Prostate gland (tissue), 2 donors: ENCODE measurements at regions not wholly inside any gene's neighbourhood (a gene's known extent, or its start where the extent isn't known, plus 50 kb on each side); places are given as distances from the start of the nearest gene placed in this dataset.

Experiments used
- POLR2A ChIP-seq: fragments of 450-650 bp; IDR thresholded peaks from one replicate; pipeline ENCODE4 v1.6.1; 2016; ENCODE audit warnings: antibody characterized with exemption, mild to moderate bottlenecking
- POLR2AphosphoS5 ChIP-seq: sonication (generic); formaldehyde crosslinking; IDR thresholded peaks from one replicate; pipeline ENCODE4 v1.6.1; 2017; ENCODE audit warnings: antibody characterized with exemption
- TF ChIP-seq, protein P1 (sequence below), 4 experiments: fragments of 200-600 bp in 2 of 4; fragments of 450-650 bp in 2 of 4; sonication (generic) in 2 of 4; IDR thresholded peaks; 1 replicate in 3 of 4; 2 replicates in 1 of 4; pipeline ENCODE4 v1.5.1; 2016 to 2019; ENCODE audit warnings: antibody characterized with exemption in 4 of 4, mild to moderate bottlenecking in 2 of 4, moderate library complexity in 2 of 4

DNA sequence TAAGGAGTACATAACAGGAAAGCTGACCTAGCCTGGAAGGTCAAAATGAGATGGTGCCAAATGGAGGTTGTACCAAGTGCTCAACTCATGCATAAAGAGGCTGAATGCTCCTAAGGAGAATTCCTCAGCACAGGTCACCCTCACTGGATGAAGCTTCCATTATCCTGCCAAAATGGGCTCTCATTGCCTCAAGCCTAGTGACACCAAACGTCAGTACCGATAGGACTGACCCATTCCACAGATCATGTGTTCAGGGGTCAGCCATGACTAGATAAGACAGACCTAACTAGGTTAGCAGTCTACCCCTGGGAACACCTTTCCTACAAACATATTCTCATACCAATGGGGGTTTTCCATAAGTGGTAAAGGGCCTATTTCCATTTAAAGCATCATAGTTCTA lies 160.7 kb downstream of the MEX3B start:
- TF ChIP-seq POLR2A (no peak), POLR2AphosphoS5 (no peak)
- TF ChIP-seq, protein P1, sequence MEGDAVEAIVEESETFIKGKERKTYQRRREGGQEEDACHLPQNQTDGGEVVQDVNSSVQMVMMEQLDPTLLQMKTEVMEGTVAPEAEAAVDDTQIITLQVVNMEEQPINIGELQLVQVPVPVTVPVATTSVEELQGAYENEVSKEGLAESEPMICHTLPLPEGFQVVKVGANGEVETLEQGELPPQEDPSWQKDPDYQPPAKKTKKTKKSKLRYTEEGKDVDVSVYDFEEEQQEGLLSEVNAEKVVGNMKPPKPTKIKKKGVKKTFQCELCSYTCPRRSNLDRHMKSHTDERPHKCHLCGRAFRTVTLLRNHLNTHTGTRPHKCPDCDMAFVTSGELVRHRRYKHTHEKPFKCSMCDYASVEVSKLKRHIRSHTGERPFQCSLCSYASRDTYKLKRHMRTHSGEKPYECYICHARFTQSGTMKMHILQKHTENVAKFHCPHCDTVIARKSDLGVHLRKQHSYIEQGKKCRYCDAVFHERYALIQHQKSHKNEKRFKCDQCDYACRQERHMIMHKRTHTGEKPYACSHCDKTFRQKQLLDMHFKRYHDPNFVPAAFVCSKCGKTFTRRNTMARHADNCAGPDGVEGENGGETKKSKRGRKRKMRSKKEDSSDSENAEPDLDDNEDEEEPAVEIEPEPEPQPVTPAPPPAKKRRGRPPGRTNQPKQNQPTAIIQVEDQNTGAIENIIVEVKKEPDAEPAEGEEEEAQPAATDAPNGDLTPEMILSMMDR (IDR thresholded peaks at IDR 0.05) = no peak
